Right lobe of liver (tissue), 4 donors: ENCODE measurements at regions not wholly inside any gene's neighbourhood (a gene's known extent, or its start where the extent isn't known, plus 50 kb on each side); places are given as distances from the start of the nearest gene placed in this dataset.

ENCODE experiments used
- POLR2A ChIP-seq: fragments of 450-650 bp; IDR thresholded peaks from one replicate; pipeline ENCODE4 v1.6.1; 2017; ENCODE audit warnings: antibody characterized with exemption, mild to moderate bottlenecking
- TF ChIP-seq, protein P1 (sequence below), 4 donors: fragments of 200-600 bp in 3 of 4; fragments of 450-650 bp in 1 of 4; IDR thresholded peaks; one replicate each; pipeline versions ENCODE4 v1.5.1 to v1.8.0; 2016 to 2022; ENCODE audit warnings: antibody characterized with exemption in 4 of 4, mild to moderate bottlenecking in 2 of 4
- donor health status: DM: no; HTN: no; CAD: no.
- donor health status: DM: no; HTN: no; CAD: no.
- donor health status: DM: no; HTN: yes; CAD: no.

DNA sequence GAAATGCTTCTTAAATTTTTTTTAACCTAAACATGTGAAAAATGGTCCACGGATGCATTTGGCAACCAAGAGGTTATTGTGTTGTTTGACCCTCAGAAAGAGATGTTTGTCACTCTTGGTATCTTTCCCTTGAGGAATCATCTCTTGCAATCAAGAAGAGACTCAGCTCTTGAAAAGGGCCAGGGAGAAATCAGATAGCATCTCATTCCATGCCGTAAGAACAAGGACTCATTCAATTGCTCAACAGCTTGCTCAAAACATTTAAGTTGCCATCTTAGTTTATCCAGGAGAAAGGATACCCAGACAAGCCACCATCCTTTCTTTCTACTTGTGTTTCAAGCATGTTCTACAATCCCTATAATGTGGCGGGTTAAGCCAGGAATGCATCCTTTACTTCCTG lies 209.5 kb upstream of the LNX1 start:
- TF ChIP-seq, protein P1, sequence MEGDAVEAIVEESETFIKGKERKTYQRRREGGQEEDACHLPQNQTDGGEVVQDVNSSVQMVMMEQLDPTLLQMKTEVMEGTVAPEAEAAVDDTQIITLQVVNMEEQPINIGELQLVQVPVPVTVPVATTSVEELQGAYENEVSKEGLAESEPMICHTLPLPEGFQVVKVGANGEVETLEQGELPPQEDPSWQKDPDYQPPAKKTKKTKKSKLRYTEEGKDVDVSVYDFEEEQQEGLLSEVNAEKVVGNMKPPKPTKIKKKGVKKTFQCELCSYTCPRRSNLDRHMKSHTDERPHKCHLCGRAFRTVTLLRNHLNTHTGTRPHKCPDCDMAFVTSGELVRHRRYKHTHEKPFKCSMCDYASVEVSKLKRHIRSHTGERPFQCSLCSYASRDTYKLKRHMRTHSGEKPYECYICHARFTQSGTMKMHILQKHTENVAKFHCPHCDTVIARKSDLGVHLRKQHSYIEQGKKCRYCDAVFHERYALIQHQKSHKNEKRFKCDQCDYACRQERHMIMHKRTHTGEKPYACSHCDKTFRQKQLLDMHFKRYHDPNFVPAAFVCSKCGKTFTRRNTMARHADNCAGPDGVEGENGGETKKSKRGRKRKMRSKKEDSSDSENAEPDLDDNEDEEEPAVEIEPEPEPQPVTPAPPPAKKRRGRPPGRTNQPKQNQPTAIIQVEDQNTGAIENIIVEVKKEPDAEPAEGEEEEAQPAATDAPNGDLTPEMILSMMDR (IDR thresholded peaks at IDR 0.05) = no peak
- no peak for TF ChIP-seq POLR2A
